GM18909 (cell line): ENCODE measurements at regions not wholly inside any gene's neighbourhood (a gene's known extent, or its start where the extent isn't known, plus 50 kb on each side); places are given as distances from the start of the nearest gene placed in this dataset.

ENCODE experiments used
- ATAC-seq: cut with Tn5 transposase; IDR thresholded peaks from one replicate; pipeline ENCODE4 v1.9.1; 2021; ENCODE audit warnings: mild to moderate bottlenecking; ENCODE audit not compliant: unreplicated experiment, poor library complexity

GRCh38 chr2:163008642-163009041, 170.1 kb upstream of the KCNH7 start:
- ATAC-seq, result no peak

GRCh38 chr2:162994718-162995117, 156.2 kb upstream of the KCNH7 start:
- ATAC-seq, result no peak

DNA sequence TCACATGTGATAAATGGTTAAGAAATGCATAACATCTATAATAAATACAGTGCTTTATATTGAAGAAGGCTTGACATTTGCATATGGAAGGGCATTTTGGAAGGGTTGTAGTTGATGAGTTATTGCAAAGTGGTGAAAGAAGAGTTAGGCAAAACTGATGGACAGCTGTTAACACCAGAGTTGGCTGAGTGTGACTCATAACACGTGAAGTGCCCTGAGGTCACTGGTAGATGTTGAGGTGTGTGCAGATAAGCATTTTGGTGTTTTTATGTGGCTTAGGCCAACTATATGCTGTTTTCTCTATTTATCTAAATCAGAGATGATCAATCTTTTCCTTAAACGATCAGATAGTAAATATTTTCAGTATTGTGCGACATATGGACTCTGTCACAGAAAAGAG, 154.3 kb upstream of the KCNH7 start:
- ATAC-seq, result no peak

GRCh38 chr2:162989507-162989906, 150.9 kb upstream of the KCNH7 start:
- ATAC-seq, result no peak

- no peak for ATAC-seq
These were observed 136.2 kb upstream of the KCNH7 start for GRCh38 chr2:162974771-162975170.

DNA sequence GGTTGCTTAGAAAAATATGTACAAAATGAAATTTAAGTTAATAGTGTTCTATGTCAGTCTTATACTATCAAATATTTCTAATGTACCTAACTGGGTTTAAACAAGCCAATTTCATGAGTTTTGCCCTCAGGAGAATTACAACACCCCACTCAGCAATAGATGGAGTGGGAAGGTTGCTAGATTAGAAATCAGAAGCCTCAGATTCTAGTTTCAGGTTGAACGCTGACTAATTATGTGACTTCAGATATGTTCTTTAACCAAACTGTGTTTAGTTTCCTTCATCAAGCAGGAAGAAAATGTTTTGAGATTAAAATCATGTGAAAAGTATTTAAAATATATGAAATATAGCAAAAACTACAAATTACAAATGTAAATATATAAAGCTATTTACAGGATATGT, 133.8 kb upstream of the KCNH7 start:
- ATAC-seq, result no peak

- no peak for ATAC-seq
These were observed 129.7 kb upstream of the KCNH7 start for GRCh38 chr2:162968306-162968705.

- ATAC-seq, result no peak
These were observed 129.2 kb upstream of the KCNH7 start for GRCh38 chr2:162967811-162968210.

GRCh38 chr2:162967147-162967546, 128.6 kb upstream of the KCNH7 start:
- no peak for ATAC-seq

GRCh38 chr2:162965191-162965590, 126.6 kb upstream of the KCNH7 start:
- ATAC-seq, result no peak

GRCh38 chr2:162964513-162964912, 125.9 kb upstream of the KCNH7 start:
- ATAC-seq, result no peak

DNA sequence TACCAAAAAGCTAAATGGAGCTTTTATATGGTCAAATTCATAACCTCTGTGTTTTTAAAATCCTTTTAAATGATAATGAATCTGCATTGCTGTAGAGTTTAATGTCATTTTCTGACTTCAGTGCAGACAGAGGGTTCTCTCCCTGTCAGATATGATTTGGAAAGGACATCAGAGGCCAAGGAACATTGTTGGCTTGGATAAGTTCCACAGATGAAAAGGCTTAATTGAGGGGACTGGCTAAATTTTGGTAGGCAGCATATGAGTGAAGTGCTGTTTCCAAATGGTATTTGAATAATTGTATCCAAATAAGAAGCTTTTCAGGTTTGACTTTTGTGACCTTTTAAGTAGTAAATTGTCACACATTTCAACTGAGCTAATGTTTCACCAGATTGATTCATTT, 124.6 kb upstream of the KCNH7 start:
- no peak for ATAC-seq

- ATAC-seq, result no peak
These were observed 107.2 kb upstream of the KCNH7 start for GRCh38 chr2:162945785-162946184.

DNA sequence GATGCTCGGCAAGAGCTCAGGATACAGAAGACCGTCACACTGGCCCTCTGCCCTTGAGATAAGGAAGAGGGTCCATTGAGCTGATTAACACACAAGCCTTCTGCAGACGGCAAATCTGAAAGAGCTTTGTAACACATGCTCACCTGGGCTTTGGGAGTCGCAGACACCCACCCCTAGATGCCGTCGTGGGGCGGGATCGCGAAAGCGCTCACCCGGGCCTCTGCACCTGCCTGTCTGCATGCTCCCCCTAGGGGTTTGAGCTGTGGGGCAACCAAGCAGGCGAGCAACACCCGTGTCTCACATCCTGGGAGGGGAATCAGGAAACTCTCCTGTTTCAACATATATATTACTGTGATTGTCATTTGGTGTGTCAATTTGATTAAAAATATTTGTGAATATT, 99.8 kb upstream of the KCNH7 start:
- ATAC-seq, result no peak

- no peak for ATAC-seq
These were observed 95.6 kb upstream of the KCNH7 start for GRCh38 chr2:162934191-162934590.

- ATAC-seq, result no peak
These were observed 93.8 kb upstream of the KCNH7 start for GRCh38 chr2:162932416-162932815.

DNA sequence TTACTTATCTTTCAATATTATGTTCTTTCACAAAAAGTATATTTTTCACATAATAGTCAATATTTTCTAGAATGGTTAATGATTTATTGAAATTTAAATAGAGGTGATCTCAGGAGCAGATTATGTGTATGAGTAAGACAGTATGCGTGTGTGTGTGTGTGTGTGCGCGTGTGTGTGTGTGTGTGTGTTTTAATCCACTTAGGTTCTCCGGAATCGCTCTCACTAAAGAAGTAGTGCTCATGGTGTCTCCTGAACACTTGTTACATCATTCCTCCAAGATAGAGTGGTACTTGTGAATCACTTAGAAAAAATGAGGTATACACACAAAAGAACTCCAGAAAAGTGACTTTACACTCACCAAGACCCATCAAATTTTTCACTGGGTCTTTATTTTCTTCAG, 91.0 kb upstream of the KCNH7 start:
- no peak for ATAC-seq

DNA sequence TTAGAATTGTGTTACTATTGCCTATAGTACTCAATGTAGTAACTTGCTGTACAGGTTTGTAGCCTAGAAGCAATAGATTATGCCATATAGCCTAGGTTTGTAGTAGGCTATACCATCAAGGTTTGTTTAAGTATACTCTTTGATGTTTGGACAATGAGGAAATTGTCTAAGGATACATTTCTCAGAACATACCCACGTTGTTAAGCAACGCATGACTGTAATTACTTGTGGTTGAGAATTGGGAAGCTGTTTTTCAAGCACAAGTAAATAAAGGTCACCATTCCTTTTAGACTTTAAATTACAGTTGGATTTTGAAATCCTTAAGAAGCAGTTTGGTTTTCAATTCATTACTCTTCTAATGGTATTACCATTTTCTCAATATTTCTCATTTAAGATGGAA, 89.8 kb upstream of the KCNH7 start:
- no peak for ATAC-seq

- no peak for ATAC-seq
These were observed 88.3 kb upstream of the KCNH7 start for GRCh38 chr2:162926907-162927306.

DNA sequence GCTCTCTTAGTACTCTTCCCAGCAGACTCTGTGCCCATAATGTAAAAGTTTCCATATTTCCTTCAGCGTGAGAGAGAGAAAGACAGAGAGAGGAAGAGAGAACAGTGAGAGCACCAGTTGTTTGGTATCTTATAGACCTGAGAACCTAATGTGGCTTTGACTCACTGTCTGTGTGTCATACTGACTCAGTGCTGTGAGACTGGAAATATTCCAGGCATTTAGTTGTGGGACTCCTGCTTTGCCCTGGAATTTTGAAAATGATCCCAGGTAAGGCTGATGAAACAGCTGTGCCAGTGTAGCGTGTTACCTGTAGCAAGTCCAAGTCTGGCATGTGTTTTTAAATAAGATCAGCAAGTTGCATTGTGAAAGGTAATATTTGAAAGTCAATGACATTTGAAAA, 87.9 kb upstream of the KCNH7 start:
- no peak for ATAC-seq

- no peak for ATAC-seq
These were observed 87.0 kb upstream of the KCNH7 start for GRCh38 chr2:162925595-162925994.

- no peak for ATAC-seq
These were observed 80.5 kb upstream of the KCNH7 start for GRCh38 chr2:162919111-162919510.

GRCh38 chr2:162917626-162918025, 79.1 kb upstream of the KCNH7 start:
- no peak for ATAC-seq
